ENCODE measurements at regions not wholly inside any gene's neighbourhood (a gene's known extent, or its start where the extent isn't known, plus 50 kb on each side); places are given as distances from the start of the nearest gene placed in this dataset.
"Not testable (repeated sequence)": the region's sequence is repeated elsewhere in the genome, so short reads cannot be mapped to it uniquely, and the experiment has no call there.

DNA sequence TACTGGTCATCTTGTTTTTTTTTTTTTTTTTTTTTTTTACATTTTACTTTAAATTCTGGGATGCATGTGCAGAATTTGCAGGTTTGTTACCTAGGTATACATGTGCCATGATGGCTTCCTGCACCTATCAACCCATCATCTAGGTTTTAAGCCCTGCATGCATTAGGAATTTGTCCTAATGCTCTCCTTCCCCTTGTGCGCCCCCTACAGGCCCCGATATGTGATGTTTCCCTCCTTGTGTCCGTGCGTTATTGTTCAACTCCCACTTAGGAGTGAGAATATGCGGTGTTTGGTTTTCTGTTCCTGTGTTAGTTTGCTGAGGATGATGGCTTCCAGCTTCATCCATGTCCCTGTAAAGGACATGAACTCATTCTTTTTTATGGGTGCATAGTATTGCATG, 249.6 kb upstream of the SLC16A7 start:
- not testable (repeated sequence) for H3K9ac ChIP-seq (ENCODE audit: low read length); H3K4me3 ChIP-seq (ENCODE audit: low read length); H3K9me3 ChIP-seq (ENCODE audit: control insufficient read depth, low read length); H3K27me3 ChIP-seq (replicated peaks; ENCODE audit: control insufficient read depth, insufficient read depth, low read length); H3K36me3 ChIP-seq (ENCODE audit: control insufficient read depth, insufficient read depth, low read length, severe bottlenecking); DNase-seq (ENCODE audit: low read depth); H3K4me1 ChIP-seq (ENCODE audit: control insufficient read depth, insufficient read depth, low read length)

DNA sequence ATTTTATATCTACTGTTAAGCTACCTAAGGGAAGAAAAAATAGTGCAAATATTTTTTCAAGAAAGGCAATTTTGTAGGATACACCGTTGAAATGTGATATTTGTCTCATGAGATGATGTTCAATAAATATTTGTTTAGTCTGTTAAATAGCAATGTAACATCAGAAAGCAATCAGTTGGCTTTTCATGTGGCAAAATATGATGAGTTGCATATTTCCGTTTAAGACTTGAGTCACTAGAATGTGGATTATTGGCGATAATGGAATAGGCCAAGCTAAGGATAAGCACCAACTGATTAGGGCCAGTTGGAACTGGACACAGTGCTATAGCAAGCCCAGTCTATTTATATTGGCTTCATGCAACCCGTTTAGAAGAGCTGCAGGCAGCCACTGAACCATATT, 250.4 kb upstream of the SLC16A7 start:
- DNase-seq (ENCODE audit: low read depth): no peak
- peaks cover 6% of the 10 kb centered on the region for H3K9me3 ChIP-seq (ENCODE audit: control insufficient read depth, low read length)
- no peak overlapping the region for H3K4me3 ChIP-seq (ENCODE audit: low read length)
- H3K4me1 ChIP-seq (ENCODE audit: control insufficient read depth, insufficient read depth, low read length): no peaks in the 10 kb centered on the region
- no peaks in the 10 kb centered on the region for H3K27me3 ChIP-seq (replicated peaks; ENCODE audit: control insufficient read depth, insufficient read depth, low read length)
- H3K36me3 ChIP-seq (ENCODE audit: control insufficient read depth, insufficient read depth, low read length, severe bottlenecking): no peaks in the 10 kb centered on the region
- no peak overlapping the region for H3K9ac ChIP-seq (ENCODE audit: low read length)

DNA sequence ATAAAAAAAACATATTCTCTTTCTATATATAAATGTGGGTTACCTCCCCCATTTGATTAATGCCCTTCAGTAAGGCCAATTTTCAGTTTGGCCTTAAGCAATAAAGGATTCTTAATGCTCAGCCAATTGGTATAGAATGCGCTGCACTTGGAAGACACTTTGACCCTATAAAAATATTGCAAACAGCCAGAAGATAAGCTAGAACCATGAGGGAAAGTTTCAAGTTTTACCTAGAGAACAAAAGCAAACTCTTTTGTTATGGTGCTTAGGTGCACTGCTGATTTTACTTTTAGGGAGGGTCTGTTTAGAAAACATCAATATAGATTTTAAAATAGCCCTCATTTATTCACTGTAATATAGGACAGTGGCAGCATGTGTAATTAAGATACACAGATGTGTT, 251.6 kb upstream of the SLC16A7 start:
- Histone ChIP-seq H3K9ac (ENCODE audit: low read length) (no peak overlapping the region), H3K4me3 (ENCODE audit: low read length) (no peak overlapping the region), H3K36me3 (ENCODE audit: control insufficient read depth, insufficient read depth, low read length, severe bottlenecking) (no peaks in the 10 kb centered on the region), H3K9me3 (ENCODE audit: control insufficient read depth, low read length) (peaks cover 6% of the 10 kb centered on the region), H3K27me3 (replicated peaks; ENCODE audit: control insufficient read depth, insufficient read depth, low read length) (no peaks in the 10 kb centered on the region), H3K4me1 (ENCODE audit: control insufficient read depth, insufficient read depth, low read length) (no peaks in the 10 kb centered on the region)
- no peak for DNase-seq (ENCODE audit: low read depth)

DNA sequence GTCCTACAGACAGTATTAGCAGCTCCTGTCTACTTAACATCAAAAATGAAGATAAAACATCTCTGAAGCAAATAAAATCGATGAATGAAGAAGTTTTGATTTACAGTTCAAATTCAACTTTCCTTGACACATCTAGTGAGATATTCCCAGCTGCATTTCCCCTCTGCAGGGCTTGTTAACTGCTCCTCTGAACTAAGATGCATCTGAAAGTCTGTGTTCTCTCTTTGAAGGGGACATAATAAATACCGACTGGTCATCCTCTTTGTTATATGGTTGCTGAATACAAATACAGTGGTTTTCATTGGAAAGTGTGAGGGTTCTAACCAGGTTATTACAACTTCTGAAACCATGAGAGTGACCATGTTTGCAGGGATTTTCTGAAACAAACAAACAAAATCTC, 266.4 kb upstream of the SLC16A7 start:
- Histone ChIP-seq H3K27me3 (replicated peaks; ENCODE audit: control insufficient read depth, insufficient read depth, low read length) (no peaks in the 10 kb centered on the region), H3K9ac (ENCODE audit: low read length) (no peak overlapping the region), H3K4me1 (ENCODE audit: control insufficient read depth, insufficient read depth, low read length) (no peaks in the 10 kb centered on the region), H3K4me3 (ENCODE audit: low read length) (no peak overlapping the region), H3K36me3 (ENCODE audit: control insufficient read depth, insufficient read depth, low read length, severe bottlenecking) (no peaks in the 10 kb centered on the region), H3K9me3 (ENCODE audit: control insufficient read depth, low read length) (no peaks in the 10 kb centered on the region)
- DNase-seq (ENCODE audit: low read depth): no peak

DNA sequence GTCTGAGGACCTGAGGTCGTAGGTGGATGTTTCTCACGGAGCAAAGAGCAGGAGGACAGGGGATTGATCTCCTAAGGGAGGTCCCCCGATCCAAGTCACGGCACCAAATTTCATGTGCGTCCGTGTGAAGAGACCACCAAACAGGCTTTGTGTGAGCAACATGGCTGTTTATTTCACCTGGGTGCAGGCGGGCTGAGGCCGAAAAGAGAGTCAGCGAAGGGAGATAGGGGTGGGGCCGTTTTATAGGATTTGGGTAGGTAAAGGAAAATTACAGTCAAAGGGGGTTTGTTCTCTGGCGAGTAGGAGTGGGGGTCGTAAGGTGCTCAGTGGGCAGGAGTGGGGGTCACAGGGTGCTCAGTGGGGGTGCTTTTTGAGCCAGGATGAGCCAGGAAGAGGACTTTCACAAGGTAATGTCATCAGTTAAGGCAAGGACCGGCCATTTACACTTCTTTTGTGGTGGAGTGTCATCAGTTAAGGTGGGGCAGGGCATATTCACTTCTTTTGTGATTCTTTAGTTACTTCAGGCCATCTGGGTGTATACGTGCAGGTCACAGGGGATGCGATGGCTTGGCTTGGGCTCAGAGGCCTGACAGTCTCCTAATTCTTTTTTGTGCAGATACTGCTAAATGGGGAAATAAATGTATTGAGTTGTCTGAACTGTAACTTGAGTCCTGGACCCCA, 267.3 kb upstream of the SLC16A7 start:
- H3K4me3 ChIP-seq (ENCODE audit: low read length); H3K27me3 ChIP-seq (replicated peaks; ENCODE audit: control insufficient read depth, insufficient read depth, low read length); H3K9ac ChIP-seq (ENCODE audit: low read length); DNase-seq (ENCODE audit: low read depth); H3K36me3 ChIP-seq (ENCODE audit: control insufficient read depth, insufficient read depth, low read length, severe bottlenecking); H3K4me1 ChIP-seq (ENCODE audit: control insufficient read depth, insufficient read depth, low read length); H3K9me3 ChIP-seq (ENCODE audit: control insufficient read depth, low read length): not testable (repeated sequence)

DNA sequence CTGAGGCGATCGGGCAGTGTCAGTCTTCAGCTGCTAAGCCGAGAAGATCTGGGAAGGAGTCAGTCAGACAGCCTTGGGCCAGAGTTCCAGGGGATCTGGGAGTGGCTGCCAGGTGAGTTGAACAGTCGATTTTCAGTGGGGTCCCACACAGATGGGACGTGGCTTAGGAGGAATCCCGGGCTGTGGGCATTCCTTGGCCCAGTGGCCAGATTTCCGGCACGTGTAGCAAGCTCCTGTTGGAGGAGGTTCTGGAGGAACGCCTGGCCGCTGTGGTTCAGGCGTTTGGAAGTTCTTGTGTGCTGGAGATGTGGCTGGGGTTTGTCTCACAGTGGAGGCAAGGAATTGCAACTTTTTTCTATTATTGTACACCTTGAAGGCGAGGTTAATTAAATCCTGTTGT, 269.4 kb upstream of the SLC16A7 start:
- DNase-seq (ENCODE audit: low read depth); H3K27me3 ChIP-seq (replicated peaks; ENCODE audit: control insufficient read depth, insufficient read depth, low read length); H3K4me1 ChIP-seq (ENCODE audit: control insufficient read depth, insufficient read depth, low read length); H3K9me3 ChIP-seq (ENCODE audit: control insufficient read depth, low read length); H3K36me3 ChIP-seq (ENCODE audit: control insufficient read depth, insufficient read depth, low read length, severe bottlenecking); H3K4me3 ChIP-seq (ENCODE audit: low read length); H3K9ac ChIP-seq (ENCODE audit: low read length): not testable (repeated sequence)

DNA sequence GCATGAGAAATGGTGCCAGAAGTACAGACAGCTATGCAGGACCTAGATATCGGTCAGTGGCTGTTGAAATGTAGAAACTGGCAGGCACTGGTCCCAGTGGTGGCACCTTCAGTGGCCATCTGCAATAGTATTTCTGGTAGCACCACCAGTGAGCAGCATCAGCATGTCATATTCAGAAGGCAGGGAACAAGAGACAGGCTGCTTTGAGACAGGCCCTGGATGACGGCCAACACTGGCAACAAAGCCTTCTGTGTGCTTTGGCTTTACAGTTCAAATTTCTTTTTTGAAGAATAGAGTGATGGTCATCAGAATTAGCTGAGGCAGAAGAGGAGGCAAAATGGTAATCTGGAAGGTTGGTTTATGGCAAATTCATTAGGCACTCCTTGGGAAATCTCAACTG, 273.4 kb upstream of the SLC16A7 start:
- no peaks in the 10 kb centered on the region for H3K27me3 ChIP-seq (replicated peaks; ENCODE audit: control insufficient read depth, insufficient read depth, low read length)
- DNase-seq (ENCODE audit: low read depth): no peak
- no peak overlapping the region for H3K4me3 ChIP-seq (ENCODE audit: low read length)

DNA sequence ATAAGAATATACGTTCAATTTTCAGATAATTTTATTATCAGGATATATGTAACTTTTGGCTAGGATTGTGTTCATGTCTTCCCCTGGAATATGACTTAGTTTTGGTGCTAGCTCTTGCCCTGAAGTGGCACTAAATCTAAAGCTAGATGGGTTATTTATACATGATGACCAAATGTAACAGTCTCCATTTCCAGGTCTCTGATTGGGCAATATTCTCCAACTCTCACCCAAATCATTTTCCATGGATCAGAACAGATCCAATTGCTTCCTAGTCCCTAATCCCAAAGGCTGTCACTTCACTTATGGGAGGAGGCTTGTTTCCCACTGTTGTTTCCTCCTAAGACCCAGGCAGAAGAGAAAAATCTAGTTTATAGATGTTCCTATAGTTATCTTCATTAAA, 274.6 kb upstream of the SLC16A7 start:
- Histone ChIP-seq H3K9ac (ENCODE audit: low read length) (no peak overlapping the region), H3K27me3 (replicated peaks; ENCODE audit: control insufficient read depth, insufficient read depth, low read length) (no peaks in the 10 kb centered on the region), H3K4me1 (ENCODE audit: control insufficient read depth, insufficient read depth, low read length) (no peaks in the 10 kb centered on the region), H3K9me3 (ENCODE audit: control insufficient read depth, low read length) (no peaks in the 10 kb centered on the region), H3K4me3 (ENCODE audit: low read length) (no peak overlapping the region), H3K36me3 (ENCODE audit: control insufficient read depth, insufficient read depth, low read length, severe bottlenecking) (no peaks in the 10 kb centered on the region)
- no peak for DNase-seq (ENCODE audit: low read depth)

More for the DNA sequence above, 273.4 kb upstream of the SLC16A7 start:
- Histone ChIP-seq H3K4me1 (ENCODE audit: control insufficient read depth, insufficient read depth, low read length) (no peaks in the 10 kb centered on the region), H3K9ac (ENCODE audit: low read length) (no peak overlapping the region), H3K9me3 (ENCODE audit: control insufficient read depth, low read length) (no peaks in the 10 kb centered on the region), H3K36me3 (ENCODE audit: control insufficient read depth, insufficient read depth, low read length, severe bottlenecking) (no peaks in the 10 kb centered on the region)

DNA sequence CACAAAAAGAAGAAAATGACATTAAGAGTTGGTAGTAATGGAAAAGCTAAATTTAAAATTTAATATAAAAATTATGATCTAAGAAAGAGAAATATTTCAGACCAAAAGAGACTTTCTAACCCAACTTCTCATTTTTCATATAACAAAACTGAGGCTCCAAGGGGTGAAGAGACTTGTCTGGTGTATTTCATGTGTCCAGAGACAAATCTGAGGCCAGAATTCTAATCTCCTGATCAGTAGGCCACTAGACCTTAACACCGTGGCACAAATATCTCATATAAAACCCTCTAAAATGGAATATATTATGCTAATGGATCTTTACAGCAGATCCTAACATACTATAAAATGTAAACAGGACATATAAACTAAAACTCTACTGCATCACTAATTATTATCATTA, 275.7 kb upstream of the SLC16A7 start:
- no peaks in the 10 kb centered on the region for H3K4me1 ChIP-seq (ENCODE audit: control insufficient read depth, insufficient read depth, low read length)
- H3K4me3 ChIP-seq (ENCODE audit: low read length): no peak overlapping the region
- H3K9ac ChIP-seq (ENCODE audit: low read length): no peak overlapping the region
- H3K9me3 ChIP-seq (ENCODE audit: control insufficient read depth, low read length): no peaks in the 10 kb centered on the region
- H3K27me3 ChIP-seq (replicated peaks; ENCODE audit: control insufficient read depth, insufficient read depth, low read length): no peaks in the 10 kb centered on the region
- H3K36me3 ChIP-seq (ENCODE audit: control insufficient read depth, insufficient read depth, low read length, severe bottlenecking): no peaks in the 10 kb centered on the region
- no peak for DNase-seq (ENCODE audit: low read depth)

DNA sequence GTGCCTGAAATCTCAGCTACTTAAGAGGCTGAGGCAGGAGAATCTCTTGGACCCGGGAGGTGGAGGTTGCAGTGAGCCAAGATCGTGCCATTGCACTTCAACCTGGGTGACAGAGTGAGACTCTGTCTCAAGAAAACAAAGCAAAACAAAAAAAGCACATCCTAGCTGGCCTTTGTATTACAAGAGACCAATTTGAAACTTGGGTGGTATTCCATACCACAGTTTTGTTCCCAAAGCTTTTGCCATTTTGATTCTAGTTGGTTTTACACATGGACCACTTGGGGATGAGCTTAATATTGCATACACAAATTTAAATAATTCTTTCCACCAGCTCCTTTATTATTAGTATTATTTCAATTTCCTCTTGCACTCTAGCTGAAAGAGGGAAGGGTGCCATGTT, 276.9 kb upstream of the SLC16A7 start:
- H3K4me3 ChIP-seq (ENCODE audit: low read length): no peak overlapping the region
- no peaks in the 10 kb centered on the region for H3K9me3 ChIP-seq (ENCODE audit: control insufficient read depth, low read length)
- no peaks in the 10 kb centered on the region for H3K27me3 ChIP-seq (replicated peaks; ENCODE audit: control insufficient read depth, insufficient read depth, low read length)
- no peak for DNase-seq (ENCODE audit: low read depth)
- H3K9ac ChIP-seq (ENCODE audit: low read length): no peak overlapping the region
- H3K36me3 ChIP-seq (ENCODE audit: control insufficient read depth, insufficient read depth, low read length, severe bottlenecking): no peaks in the 10 kb centered on the region
- no peaks in the 10 kb centered on the region for H3K4me1 ChIP-seq (ENCODE audit: control insufficient read depth, insufficient read depth, low read length)

DNA sequence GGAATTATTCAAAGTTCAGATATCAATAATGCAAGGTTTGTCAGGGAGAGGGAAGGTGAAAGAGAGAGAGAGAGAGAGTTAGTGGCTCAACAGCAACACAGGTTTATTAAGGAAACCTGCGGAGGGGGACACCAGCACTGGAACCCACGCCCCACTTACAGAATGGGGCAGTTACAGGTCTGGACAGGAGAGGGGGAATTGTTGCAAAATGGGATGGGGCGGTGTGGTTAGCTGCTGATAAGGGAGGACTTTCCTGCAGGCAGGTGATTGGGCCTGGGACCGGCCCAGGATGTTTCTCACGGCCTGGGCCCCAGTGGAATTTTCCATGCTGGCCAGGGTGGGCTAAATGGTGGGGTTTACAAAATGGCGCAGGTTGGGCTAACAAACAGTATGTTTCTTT, 278.2 kb upstream of the SLC16A7 start:
- H3K4me1 ChIP-seq (ENCODE audit: control insufficient read depth, insufficient read depth, low read length): no peaks in the 10 kb centered on the region
- no peak for DNase-seq (ENCODE audit: low read depth)
- no peak overlapping the region for H3K4me3 ChIP-seq (ENCODE audit: low read length)
- H3K36me3 ChIP-seq (ENCODE audit: control insufficient read depth, insufficient read depth, low read length, severe bottlenecking): no peaks in the 10 kb centered on the region
- peaks cover 3% of the 10 kb centered on the region for H3K9me3 ChIP-seq (ENCODE audit: control insufficient read depth, low read length)
- H3K27me3 ChIP-seq (replicated peaks; ENCODE audit: control insufficient read depth, insufficient read depth, low read length): no peaks in the 10 kb centered on the region
- H3K9ac ChIP-seq (ENCODE audit: low read length): no peak overlapping the region

DNA sequence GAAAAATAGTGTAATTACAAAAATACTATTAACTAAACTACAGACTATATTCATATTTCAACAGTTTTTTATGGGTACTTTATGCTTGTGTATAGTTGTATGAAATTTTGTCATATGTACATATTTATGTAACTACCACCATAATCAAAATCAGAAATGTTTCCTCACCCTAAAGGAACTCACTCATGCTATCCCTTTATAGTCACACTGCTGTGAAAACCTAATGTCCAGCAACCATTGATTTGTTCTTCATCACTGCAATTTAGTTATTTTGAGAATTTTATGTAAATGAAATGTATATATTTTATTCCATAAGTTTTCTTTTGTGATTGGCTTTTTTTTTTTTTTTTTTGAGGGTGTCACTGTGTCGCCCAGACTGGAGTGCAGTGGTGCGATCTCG, 278.9 kb upstream of the SLC16A7 start:
- DNase-seq (ENCODE audit: low read depth): no peak

More for the DNA sequence above, 278.9 kb upstream of the SLC16A7 start:
- no peak overlapping the region for H3K4me3 ChIP-seq (ENCODE audit: low read length)
- H3K4me1 ChIP-seq (ENCODE audit: control insufficient read depth, insufficient read depth, low read length): no peaks in the 10 kb centered on the region
- peaks cover 10% of the 10 kb centered on the region for H3K9me3 ChIP-seq (ENCODE audit: control insufficient read depth, low read length)
- no peaks in the 10 kb centered on the region for H3K27me3 ChIP-seq (replicated peaks; ENCODE audit: control insufficient read depth, insufficient read depth, low read length)
- H3K9ac ChIP-seq (ENCODE audit: low read length): no peak overlapping the region
- H3K36me3 ChIP-seq (ENCODE audit: control insufficient read depth, insufficient read depth, low read length, severe bottlenecking): no peaks in the 10 kb centered on the region

Data from adipocyte (in vitro differentiated cells).